HG03159 (cell line): ENCODE measurements at regions not wholly inside any gene's neighbourhood (a gene's known extent, or its start where the extent isn't known, plus 50 kb on each side); places are given as distances from the start of the nearest gene placed in this dataset.
"Not testable (repeated sequence)": the region's sequence is repeated elsewhere in the genome, so short reads cannot be mapped to it uniquely, and the experiment has no call there.

Experiments used
- ATAC-seq: cut with Tn5 transposase; IDR thresholded peaks from one replicate; pipeline ENCODE4 v1.9.1; 2021; ENCODE audit warnings: mild to moderate bottlenecking, moderate library complexity; ENCODE audit not compliant: unreplicated experiment

DNA sequence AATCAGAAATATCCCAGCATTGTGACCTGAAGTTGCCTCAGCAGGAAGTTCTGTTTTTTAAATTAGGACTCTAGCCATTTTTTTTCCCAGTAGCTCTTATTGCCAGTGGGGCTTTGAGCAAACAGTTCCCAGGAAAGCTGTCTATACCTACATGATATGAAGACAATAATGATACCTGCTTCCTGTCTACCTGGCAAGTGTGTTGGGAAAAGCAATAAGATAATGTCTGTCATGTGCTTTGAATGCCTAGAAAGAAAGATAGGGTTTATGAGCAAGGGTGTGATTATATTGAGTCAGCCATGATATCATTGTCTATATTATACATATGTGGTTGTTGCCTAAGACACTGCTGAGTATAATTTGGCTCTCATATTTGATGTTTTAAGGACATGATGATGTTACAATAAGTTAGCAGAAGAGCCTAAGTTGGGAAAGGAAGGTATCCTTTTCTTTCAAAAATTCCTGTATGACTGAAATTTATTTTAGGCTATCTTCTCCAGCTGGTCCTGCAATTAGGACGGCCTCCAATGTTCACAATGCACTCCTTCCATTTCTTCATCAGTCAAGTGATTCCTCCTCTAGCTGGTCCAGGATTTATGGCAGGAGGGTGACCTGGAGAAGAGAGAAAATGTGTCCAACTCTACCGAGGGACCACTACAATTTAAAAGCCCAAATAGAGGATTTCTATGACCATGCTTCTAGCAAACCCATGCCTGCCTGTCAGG, 99.6 kb upstream of the CDC42BPA start:
- no peak for ATAC-seq

GRCh38 chr1:227416156-227416830, 98.0 kb upstream of the CDC42BPA start:
- no peak for ATAC-seq

DNA sequence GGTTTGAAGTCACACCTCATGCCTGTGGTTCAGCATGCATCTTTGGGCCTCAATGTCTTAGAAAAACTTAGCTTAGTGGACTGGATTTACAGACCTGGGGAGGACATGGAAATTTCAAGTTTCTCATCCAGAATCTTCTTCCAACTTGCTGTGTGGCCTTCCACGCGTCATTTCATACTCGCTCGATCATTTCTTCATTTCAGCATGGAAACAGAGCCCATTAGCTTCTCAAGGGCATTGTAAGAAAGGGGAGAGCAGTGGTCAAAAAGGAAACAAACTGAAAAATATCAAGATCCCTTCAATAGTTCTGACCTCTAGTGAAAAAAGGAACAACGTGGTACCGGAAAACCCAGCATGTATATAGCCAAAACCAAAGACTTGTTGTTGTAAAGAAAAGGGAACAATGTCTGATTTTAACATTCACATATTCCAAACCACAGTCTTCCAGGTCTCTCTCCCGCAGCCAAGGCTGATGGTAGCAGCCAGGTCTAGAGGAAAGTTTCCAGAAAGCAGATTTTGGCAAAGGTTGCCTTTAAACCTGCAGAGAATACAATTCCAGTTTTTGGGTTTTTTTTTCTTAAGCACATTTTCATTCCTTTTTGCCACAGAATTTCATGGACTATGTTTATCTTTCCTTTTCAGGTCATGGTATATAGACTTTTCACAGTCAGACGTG, 97.0 kb upstream of the CDC42BPA start:
- ATAC-seq, result no peak

DNA sequence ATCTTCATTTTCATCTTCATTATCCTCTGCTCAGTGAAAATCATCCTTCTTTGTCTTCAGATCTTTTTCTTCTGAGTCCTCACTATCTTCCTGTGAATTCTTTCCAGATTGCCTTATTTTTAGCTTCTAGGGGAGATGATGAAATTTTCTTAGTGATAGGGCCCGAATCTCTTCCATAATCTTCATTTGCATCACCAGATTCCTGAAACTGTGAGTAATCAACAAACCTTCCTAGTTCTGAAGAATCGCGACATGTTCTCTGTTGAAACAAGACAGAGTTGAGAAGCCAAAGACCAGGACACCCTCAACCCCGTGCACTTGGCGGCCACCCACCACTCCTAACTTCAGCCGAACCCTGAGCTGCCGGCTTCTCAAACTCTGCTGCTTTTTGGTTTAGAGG, 92.8 kb upstream of the CDC42BPA start:
- no peak for ATAC-seq

DNA sequence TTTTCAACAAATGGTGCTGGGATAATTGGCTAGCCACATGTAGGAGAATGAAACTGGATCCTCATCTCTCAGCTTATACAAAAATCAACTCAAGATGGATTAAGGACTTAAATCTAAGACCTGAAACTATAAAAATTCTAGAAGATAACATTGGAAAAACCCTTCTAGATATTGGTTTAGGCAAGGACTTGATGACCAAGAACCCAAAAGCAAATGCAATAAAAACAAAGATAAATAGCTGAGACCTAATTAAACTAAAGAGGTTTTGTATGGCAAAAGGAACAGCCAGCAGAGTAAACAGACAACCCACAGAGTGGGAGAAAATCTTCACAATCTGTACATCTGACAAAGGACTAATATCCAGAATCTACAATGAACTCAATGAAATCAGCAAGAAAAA, 88.0 kb upstream of the CDC42BPA start:
- ATAC-seq, result not testable (repeated sequence)

GRCh38 chr1:227403535-227403934, 85.2 kb upstream of the CDC42BPA start:
- ATAC-seq, result no peak

- ATAC-seq, result no peak
These were observed 83.5 kb upstream of the CDC42BPA start for GRCh38 chr1:227401562-227402342.

- ATAC-seq, result no peak
These were observed 80.9 kb upstream of the CDC42BPA start for GRCh38 chr1:227399152-227399730.

DNA sequence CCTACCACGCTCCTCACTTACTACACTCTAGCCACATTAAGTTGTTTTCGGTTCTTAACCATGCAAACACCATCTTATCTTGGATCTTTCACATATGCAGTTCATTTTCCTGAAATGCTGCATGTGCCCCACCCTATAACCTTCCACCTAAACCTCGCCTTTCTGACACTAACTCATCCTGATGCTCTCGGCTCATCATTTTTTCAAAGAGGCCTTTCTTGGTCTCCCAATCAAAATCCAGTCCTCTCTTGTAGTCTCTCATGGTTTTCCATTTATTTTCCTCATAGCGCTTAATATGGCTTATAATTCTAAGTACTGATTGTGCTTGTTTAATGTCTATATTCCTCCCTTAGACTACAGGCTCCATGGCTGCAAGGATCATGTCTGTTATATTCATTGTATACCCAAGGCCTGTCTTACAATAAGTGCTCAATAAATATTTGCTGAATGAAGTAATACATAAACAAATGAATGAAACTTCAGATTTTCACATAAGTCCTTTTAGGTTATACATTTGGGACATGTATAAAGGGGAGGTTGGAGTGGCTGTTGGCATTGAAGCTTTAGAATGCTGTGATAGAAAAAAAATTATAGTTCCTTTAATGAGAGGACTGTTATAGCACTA, 79.2 kb upstream of the CDC42BPA start:
- ATAC-seq, result no peak

- no peak for ATAC-seq
These were observed 78.5 kb upstream of the CDC42BPA start for GRCh38 chr1:227396539-227397353.

DNA sequence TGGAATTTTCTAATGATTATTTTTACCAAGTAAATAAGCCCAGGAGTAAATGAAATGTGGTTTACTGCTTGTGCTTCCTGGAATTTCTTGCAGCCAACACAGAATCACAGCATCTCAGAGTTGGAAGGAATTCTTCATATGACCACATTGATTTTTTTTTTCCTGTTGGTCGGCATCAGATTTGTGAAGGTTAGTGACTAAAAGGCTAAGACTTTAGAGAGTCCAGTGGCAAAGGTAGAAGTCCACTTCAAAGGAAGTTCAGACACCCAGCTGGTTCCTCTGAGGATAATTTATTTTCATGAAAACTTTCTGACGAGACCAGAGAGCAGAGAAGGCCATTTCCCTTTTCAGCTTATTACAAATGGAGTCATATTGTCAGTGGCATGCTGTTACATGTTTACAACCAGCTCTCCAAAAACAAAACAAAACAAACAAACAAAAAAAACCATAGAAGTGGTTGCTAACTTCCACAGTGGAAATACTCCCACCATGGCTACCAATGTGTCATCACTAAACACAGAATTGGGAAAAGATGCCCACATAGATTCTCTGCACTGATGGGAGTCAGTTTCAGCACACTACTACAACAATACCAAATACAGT, 77.2 kb upstream of the CDC42BPA start:
- no peak for ATAC-seq

DNA sequence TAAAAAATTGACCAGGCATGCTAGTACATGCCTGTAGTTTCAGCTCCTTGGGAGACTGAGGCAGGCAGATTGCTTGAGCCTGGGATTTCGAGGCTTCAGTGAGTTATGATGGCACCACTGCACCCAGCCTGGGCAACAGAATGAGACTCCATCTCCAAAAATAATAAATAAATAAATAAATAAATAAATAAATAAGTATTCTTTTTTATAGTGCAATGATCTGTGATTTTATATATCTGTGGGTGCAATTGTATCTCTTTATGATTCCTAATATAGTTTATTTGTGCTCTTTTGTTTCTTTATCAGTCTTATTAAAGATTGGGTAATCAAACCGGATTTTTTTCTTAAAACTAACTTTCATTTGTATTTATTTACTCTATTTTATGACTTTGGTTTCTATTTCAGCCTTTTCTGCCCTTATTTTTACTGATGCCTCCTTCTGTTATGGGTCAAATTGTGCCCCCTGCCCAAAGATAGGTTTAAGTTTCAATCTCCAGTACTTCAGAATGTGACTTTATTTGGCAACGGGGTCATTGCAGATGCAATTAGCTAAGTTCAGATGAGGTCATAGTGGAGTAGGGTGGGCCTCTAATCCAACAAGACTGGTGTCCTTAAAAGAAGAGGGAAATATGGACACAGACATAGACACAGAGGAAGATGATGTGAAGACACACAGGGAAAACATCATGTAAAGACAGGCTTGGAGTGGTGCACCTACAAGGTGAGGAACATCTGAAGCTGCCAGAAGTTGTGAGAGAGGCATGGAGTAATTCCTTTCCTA, 74.9 kb upstream of the CDC42BPA start:
- no peak for ATAC-seq

GRCh38 chr1:227391879-227392278, 73.6 kb upstream of the CDC42BPA start:
- no peak for ATAC-seq

DNA sequence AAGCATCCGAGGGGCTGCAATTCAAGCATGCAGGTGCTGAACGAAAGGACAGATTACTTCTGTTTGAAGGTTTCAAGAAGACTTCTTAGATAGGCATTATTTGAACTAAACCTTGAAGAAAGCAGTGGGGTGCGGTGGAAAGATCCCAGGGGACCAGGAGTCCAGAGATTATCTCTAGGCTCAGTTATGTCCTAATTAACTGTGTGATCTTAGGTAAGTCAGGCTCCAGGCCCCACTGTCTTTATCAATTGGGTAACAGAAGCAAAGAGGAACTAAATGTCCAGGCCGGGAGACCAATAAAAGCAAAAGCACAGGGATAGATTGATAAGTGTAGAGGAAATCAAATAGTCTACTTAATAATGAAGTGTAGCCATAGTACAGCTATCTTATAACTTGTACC, 72.9 kb upstream of the CDC42BPA start:
- no peak for ATAC-seq

DNA sequence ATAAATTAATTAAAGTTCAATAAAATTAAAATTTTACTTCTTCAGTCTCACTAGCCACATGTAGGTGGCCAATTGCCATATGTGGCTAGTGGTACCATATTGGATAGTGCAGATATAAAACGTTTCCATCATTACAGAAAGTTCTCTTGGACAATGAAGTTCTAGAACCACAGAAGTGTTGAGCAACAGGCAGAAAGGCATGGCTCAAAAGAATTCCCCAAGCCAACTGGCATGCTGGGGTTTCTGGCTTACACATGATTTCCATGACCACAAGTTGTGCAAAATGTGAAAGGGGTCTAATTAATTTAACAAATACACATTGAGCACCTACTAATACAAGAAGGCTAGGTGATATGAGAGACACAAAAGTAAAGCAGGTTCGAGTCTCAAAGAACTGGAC, 72.2 kb upstream of the CDC42BPA start:
- ATAC-seq, result no peak

GRCh38 chr1:227388214-227389168, 70.2 kb upstream of the CDC42BPA start:
- no peak for ATAC-seq

GRCh38 chr1:227379555-227379892, 61.2 kb upstream of the CDC42BPA start:
- no peak for ATAC-seq
